Urinary bladder (tissue), 3 donors: ENCODE measurements at regions not wholly inside any gene's neighbourhood (a gene's known extent, or its start where the extent isn't known, plus 50 kb on each side); places are given as distances from the start of the nearest gene placed in this dataset.

ENCODE experiments used
- DNase-seq: peaks from one replicate; pipeline ENCODE4 v3.0.0-alpha.2; 2015; ENCODE audit errors: extremely low spot score
- H3K27ac ChIP-seq: one replicate; pipeline ENCODE4 v1.5.1; 2013; ENCODE audit warnings: low read depth, mild to moderate bottlenecking, moderate library complexity
- H3K36me3 ChIP-seq: one replicate; pipeline ENCODE4 v1.6.1; 2013; ENCODE audit warnings: mild to moderate bottlenecking, moderate library complexity; ENCODE audit not compliant: insufficient read depth
- H3K4me1 ChIP-seq: one replicate; pipeline ENCODE4 v1.6.1; 2013; ENCODE audit warnings: mild to moderate bottlenecking, moderate library complexity; ENCODE audit not compliant: insufficient read depth
- H3K4me3 ChIP-seq: one replicate; pipeline ENCODE4 v1.5.1; 2013; ENCODE audit warnings: low read depth, low read length
- WGBS: extraction: QIAGEN DNeasy Blood & Tissue Kit; methylation state at CpG from one replicate; pipeline ENCODE4 v1.1.7; 2013; 5-methylcytosine and 5-hydroxymethylcytosine counted together
- donor health status: healthy with polysubstance abuse.
- donor health status: healthy.

DNA sequence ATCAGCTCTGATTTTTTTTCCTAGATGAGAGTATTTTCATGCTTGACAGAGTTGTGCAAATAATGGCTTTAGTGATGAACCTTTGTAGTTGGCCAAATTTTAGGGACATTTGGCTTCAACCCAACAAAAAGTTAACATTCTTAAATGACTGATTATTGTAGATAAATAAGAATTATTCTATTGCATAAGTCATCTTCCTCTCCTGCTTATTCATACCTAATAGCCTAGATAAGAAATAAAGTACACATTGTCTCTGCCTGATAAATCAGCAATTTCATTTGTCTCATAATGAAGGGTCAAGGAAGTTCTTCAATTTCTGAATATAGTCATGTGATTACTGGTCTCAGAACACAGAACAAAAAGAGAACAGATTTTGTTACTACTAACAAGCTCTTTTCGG is 428.9 kb upstream of the IL12A start:
- H3K4me1 ChIP-seq: no peaks in the 10 kb centered on the region
- WGBS: 86% methylated on average over 1 of the region's 1 CpG

DNA sequence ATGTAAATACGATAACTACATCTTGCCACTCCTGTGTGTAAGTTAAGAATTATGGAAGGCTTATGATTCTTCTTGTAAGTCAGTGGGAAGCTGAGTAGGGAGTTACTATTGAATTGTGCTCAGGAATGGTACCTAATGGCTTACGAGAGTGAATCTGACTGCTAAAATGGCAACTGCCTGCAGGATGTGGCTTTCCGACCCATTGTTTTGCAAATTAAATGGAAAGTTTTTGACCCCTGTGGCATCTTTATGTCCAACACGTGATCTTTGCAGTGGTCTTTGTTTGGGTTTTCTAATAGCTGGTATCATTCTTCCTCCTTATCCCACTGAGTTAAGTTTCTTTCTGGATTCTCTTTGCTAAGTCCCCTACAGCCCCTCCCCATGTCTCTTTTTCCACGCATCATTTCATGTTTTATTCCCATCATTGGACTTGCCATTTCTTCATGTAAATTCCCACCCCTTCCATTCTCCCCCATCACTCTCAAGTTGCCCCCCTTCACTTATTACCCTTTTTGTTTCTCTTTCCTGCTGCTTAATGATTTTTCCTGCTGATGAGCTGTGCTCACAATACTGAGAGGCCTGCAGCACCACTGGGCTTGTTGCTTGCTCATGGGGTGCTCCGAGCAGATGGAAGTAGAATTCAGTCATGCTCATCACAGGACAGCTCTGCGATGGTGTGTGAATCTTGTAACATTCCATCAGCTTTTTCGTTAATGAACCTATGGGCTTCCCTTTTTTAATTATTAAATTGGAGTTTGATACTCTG is 428.2 kb upstream of the IL12A start:
- no peak for DNase-seq
- no peak overlapping the region for H3K27ac ChIP-seq
- WGBS: 61% methylated on average over 8 of the region's 8 CpGs
- no peaks in the 10 kb centered on the region for H3K36me3 ChIP-seq
- no peaks in the 10 kb centered on the region for H3K4me1 ChIP-seq
- no peak overlapping the region for H3K4me3 ChIP-seq

More for the DNA sequence above, 428.9 kb upstream of the IL12A start:
- no peak overlapping the region for H3K27ac ChIP-seq
- H3K4me3 ChIP-seq: no peak overlapping the region
- DNase-seq: no peak
- H3K36me3 ChIP-seq: no peaks in the 10 kb centered on the region

DNA sequence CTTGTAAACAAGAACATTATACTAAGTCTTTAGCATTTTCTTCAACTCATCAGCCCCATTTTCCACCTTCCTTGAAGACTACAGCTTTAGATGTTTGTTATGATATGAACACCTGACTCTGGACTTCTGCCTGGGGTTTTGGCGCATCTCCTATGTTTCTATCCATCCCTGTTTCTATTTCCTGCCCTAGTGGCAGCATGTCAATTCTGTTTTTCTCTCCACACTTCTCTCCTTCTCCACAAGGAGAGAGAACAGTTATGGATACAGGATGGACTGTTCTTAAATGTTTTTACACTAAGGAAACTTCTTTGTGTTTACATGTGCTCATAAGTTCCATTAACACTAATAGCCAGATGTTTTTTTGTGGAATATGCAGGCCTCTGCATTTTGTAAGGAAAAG is 423.3 kb upstream of the IL12A start:
- Histone ChIP-seq H3K4me3 (no peak overlapping the region), H3K4me1 (no peaks in the 10 kb centered on the region), H3K27ac (no peak overlapping the region), H3K36me3 (no peaks in the 10 kb centered on the region)
- 77% methylated on average over 1 of the region's 1 CpG for WGBS
- DNase-seq: no peak

DNA sequence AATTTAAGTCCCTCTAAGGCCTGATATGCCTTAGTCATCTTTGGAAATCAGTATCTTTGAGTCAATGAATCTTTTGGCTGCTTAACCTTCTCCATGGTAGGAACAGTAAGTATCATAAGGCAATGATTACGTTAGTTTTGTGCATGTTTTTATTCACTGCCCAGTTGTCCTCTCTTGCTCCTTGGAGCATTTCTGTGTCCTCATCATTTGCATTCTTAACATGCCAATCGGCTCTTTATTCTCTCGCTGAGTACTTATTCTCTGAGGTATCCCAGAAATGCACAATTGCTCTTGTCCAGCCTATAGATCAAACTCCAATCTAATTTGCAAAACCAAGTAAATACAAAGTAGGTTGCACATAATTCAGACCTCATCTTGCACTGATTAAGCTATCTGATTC is 405.0 kb upstream of the IL12A start:
- H3K36me3 ChIP-seq: no peaks in the 10 kb centered on the region
- WGBS: 55% methylated on average over 3 of the region's 3 CpGs
- DNase-seq: no peak

DNA sequence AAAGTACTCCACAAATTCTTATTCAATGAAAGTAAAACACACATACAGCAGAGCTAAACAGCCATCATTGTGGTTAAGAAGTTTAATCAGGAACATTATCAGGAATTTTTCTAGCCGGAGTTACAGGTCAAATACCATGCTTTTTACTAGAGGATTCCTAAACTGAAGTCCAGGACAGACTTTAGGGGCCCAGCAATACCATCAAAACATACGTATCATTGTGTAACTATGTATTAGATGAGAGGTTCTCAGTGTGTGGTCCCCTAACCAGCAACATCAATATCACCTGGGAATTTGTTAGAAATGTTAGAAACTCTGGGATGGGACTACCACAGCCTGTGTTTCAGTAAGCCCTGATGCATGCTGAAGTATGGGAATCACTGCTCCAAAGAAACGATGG is 404.2 kb upstream of the IL12A start:
- no peak for DNase-seq
- H3K36me3 ChIP-seq: no peaks in the 10 kb centered on the region
- no peak overlapping the region for H3K4me3 ChIP-seq
- H3K4me1 ChIP-seq: no peaks in the 10 kb centered on the region
- 64% methylated on average over 3 of the region's 3 CpGs for WGBS
- H3K27ac ChIP-seq: no peak overlapping the region

More for the DNA sequence above, 405.0 kb upstream of the IL12A start:
- H3K27ac ChIP-seq: no peak overlapping the region
- H3K4me1 ChIP-seq: no peaks in the 10 kb centered on the region
- no peak overlapping the region for H3K4me3 ChIP-seq

DNA sequence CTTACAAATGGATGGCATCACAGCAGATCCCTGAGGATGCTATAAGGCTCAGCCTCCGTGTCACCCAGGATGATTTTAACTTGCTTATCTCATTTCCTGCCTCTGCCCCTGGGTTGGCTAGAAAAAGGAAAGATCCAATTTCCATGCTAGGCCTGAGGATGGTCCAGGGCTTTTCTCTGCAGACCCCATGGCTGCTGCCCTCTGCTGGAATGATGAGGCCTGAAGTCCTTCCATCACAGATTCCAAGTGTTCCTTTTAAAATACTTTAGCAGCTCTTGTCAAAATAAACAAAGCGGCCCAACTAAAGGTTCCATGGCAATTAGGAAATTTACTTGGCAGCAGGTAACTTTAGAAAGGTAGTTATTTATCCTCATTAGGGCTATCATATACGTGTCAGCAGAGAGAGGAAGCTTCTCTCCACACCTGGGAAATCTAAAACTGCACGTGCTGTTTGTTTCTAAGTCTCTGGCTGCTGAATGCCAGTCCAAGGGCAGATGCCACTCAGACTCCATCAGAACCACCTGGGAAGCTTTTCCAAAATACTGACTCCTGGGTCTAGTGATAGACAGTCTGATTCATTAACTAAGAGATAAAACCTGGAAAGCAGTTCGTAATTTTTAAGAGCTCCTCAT is 401.9 kb upstream of the IL12A start:
- H3K27ac ChIP-seq: no peak overlapping the region
- H3K36me3 ChIP-seq: no peaks in the 10 kb centered on the region
- DNase-seq: no peak
- 42% methylated on average over 5 of the region's 5 CpGs for WGBS
- no peak overlapping the region for H3K4me3 ChIP-seq
- H3K4me1 ChIP-seq: no peaks in the 10 kb centered on the region

DNA sequence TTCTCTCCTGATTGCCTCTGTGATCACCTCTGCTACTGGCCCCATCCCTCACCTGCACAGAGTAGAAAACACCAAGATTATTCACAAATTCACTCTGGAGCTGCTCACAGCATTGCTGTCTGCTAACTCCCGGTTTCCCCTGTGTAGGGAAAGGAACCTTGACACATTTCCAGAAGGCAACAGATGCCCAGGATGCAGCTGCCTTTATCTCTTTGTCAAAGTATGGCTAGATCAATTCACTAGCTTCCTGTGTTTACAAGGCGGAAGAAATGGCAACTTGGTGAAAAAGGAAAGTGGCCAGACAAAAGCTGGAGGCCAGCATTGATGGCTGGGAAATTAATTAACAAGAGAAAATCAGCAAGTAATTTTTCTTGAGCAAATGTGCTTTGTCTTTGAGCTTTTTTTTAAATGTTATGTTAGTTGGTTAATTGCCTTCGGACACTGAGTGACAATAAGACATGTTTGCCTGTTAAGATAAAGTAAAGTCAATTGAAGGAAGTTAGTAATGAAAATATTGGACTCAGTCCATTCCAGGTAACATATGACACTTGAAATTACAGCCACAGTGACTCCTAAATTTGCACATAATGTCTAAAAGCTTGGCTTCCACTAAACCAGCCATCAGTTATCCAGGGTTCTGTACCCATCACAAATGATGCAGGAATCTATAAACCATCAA is 394.6 kb upstream of the IL12A start:
- WGBS: 43% methylated on average over 3 of the region's 3 CpGs

DNA sequence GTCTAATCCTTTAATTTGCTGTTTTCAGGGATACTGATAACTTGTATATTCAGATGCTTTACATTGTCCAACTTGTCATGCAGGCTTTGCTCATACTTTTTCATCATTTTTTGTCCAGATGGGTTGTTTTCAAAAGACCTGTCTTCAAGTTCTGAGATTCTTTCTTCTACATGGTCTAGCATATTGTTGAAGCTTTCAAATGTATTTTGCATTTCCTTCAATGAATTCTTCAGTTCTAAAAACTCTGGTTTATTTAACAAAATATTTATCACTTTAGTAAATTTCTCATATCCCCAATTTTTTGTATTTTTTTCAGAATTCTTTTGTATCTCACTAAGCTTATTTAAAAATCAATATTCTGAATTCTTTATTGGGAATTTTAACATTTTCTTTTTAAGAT is 388.3 kb upstream of the IL12A start:
- H3K36me3 ChIP-seq: no peaks in the 10 kb centered on the region
- H3K27ac ChIP-seq: no peak overlapping the region
- no peaks in the 10 kb centered on the region for H3K4me1 ChIP-seq
- no peak for DNase-seq
- H3K4me3 ChIP-seq: no peak overlapping the region

More for the DNA sequence above, 394.6 kb upstream of the IL12A start:
- DNase-seq: no peak
- no peak overlapping the region for H3K4me3 ChIP-seq
- no peaks in the 10 kb centered on the region for H3K36me3 ChIP-seq
- no peaks in the 10 kb centered on the region for H3K4me1 ChIP-seq
- H3K27ac ChIP-seq: no peak overlapping the region

DNA sequence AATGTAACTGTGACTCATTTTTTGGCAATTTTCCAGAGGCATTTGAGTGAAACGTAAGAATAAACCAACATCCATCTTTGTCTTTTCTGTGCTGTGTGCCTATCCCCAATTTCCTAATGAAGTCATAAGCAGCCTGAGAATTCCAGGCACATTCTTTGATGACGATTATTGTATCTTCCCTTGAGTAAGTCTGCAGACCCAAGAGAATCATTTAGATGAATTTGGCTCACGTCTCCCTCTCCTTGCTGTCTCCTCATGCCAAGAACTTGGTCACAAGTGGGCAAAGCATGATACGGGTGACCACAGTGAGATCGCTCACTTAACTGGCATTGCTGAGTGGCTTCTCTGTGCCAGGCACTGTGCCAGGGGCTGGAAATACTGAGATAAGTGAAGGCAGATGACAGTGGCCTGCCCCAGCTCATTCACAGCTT is 384.5 kb upstream of the IL12A start:
- Histone ChIP-seq H3K27ac (no peak overlapping the region), H3K4me1 (no peaks in the 10 kb centered on the region), H3K36me3 (no peaks in the 10 kb centered on the region), H3K4me3 (no peak overlapping the region)
- WGBS: 50% methylated on average over 5 of the region's 5 CpGs
- DNase-seq: no peak

DNA sequence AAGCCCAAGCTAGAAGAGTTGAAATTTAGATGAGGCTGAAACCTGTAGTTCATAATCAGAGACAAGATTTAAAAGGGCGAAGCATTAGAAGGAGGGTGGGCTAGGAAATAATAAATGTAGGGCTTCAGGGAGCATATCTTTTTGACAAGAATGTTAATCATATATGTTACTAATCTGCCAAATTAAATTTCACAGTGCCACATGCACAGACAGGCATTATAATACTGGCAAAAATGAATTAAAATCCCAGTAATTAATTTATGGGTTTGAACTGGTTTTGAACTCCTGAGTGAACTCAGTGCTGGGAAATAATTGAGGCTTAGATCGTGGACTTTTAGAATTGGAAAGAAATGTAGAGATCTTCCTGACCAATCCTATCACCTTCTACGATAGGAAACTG is 383.5 kb upstream of the IL12A start:
- no peaks in the 10 kb centered on the region for H3K4me1 ChIP-seq
- DNase-seq: no peak
- H3K27ac ChIP-seq: no peak overlapping the region
- H3K36me3 ChIP-seq: no peaks in the 10 kb centered on the region
- H3K4me3 ChIP-seq: no peak overlapping the region
- WGBS: 90% methylated on average over 3 of the region's 3 CpGs

DNA sequence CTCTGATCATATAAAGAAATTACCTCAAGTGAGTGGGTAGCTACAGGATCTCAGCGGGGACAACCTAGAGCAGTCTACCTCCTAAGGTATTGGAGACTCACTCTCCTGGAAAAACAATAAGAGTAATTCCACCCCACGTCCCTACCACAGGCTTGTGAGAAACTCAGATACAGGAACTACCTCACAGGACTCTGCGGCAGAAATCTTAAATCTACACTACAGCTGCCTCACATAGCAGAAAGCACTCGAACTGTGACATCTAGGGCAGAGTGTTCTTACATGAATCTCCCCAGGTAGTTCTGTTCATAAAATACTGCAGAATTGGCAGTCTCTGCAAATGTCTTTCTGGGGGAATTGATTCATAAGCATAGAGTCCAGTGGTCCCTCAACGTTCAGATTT is 382.9 kb upstream of the IL12A start:
- 83% methylated on average over 5 of the region's 5 CpGs for WGBS
- no peak for DNase-seq
- H3K4me1 ChIP-seq: no peaks in the 10 kb centered on the region
- H3K36me3 ChIP-seq: no peaks in the 10 kb centered on the region
- H3K4me3 ChIP-seq: no peak overlapping the region
- no peak overlapping the region for H3K27ac ChIP-seq

DNA sequence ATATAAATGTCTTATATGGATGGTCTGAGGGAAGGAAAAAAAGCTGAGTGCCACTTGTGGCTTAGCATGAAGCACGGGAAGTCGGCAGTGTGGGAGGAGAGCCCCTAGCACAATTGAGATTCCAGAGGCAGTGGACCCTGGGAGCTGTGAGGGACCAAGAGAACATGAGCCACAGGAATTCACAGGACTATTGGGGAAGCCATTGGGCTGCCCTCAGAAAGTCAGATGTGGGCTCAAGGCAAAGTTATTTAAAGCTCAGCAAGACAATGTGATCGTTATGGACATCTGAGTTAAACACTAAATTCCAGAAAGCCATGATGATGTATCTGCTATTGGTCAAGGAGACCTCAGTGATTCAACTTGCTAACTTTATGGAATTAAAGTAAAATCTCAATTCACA is 380.8 kb upstream of the IL12A start:
- no peak for DNase-seq
- H3K36me3 ChIP-seq: no peaks in the 10 kb centered on the region
- 82% methylated on average over 3 of the region's 3 CpGs for WGBS

DNA sequence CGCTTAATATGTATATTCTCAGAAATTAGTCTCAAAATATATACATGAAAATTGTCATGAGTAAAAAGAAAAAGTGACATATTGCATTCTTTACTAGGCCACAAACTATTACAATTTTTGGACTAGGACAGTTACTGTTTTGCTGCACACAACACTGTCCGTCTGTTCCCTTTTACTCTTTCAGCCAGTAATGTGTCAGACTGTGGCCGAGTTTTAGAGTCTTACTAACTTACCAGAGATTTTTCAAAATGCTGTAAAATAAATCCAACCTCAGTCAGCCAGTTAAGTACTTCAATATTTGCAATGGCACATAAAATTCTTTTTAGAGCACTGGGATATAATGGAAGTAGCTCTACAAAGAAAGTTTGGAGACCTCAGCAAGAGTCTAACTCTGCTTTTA is 380.3 kb upstream of the IL12A start:
- H3K4me1 ChIP-seq: no peaks in the 10 kb centered on the region
- H3K36me3 ChIP-seq: no peaks in the 10 kb centered on the region
- H3K27ac ChIP-seq: no peak overlapping the region
- no peak overlapping the region for H3K4me3 ChIP-seq
- no peak for DNase-seq
- WGBS: 61% methylated on average over 3 of the region's 3 CpGs

More for the DNA sequence above, 380.8 kb upstream of the IL12A start:
- Histone ChIP-seq H3K27ac (no peak overlapping the region), H3K4me3 (no peak overlapping the region), H3K4me1 (no peaks in the 10 kb centered on the region)

DNA sequence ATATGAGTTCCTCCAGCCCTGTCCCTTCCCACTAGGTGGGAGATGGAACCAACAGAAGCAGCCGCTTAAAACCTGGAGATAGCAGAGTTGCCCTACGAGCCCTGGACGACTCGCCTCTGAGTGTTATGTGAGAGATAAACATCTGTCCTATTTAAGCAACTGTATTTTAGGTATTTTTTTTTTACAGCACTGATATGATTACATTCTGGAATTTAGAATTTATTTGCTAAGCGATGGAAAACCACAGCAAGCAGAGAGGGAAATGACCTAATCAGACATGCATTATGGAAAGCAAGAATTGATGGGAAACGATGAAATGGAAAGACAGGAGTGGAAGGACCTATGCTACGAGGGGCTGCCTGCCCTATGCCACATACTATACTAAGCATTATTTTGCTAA is 379.0 kb upstream of the IL12A start:
- Histone ChIP-seq H3K27ac (no peak overlapping the region), H3K4me1 (no peaks in the 10 kb centered on the region), H3K4me3 (no peak overlapping the region), H3K36me3 (no peaks in the 10 kb centered on the region)
- no peak for DNase-seq
- 76% methylated on average over 7 of the region's 7 CpGs for WGBS
